Activated T-cell treated with anti-CD3 and anti-CD28 coated beads for 48 hours (primary cell): ENCODE measurements at regions not wholly inside any gene's neighbourhood (a gene's known extent, or its start where the extent isn't known, plus 50 kb on each side); places are given as distances from the start of the nearest gene placed in this dataset.

Experiments
- DNase-seq: peaks from one replicate; pipeline ENCODE4 v3.0.0-alpha.2; 2020; ENCODE audit warnings: low read depth

GRCh38 chr22:48675141-48675829 lies 1152.4 kb downstream of the BRD1 start:
- DNase-seq, result no peak

- DNase-seq, result no peak
Measured at GRCh38 chr22:48673806-48674500, 1153.7 kb downstream of the BRD1 start.

- no peak for DNase-seq
Measured at GRCh38 chr22:48672387-48672786, 1155.3 kb downstream of the BRD1 start.

GRCh38 chr22:48670731-48671130 lies 1156.9 kb downstream of the BRD1 start:
- no peak for DNase-seq

GRCh38 chr22:48669986-48670716 lies 1157.5 kb downstream of the BRD1 start:
- DNase-seq, result no peak

- no peak for DNase-seq
Measured at GRCh38 chr22:48669226-48669625, 1158.4 kb downstream of the BRD1 start.

- DNase-seq, result no peak
Measured at GRCh38 chr22:48667289-48667688, 1160.4 kb downstream of the BRD1 start.

GRCh38 chr22:48666620-48667019 lies 1161.1 kb downstream of the BRD1 start:
- no peak for DNase-seq

GRCh38 chr22:48665311-48665995 lies 1162.2 kb downstream of the BRD1 start:
- no peak for DNase-seq

- DNase-seq, result no peak
Measured at GRCh38 chr22:48664586-48664985, 1163.1 kb downstream of the BRD1 start.

- DNase-seq, result peak; percentile 2
Measured at GRCh38 chr22:48663297-48663696, 1164.4 kb downstream of the BRD1 start.

GRCh38 chr22:48662476-48663135 lies 1165.1 kb downstream of the BRD1 start:
- no peak for DNase-seq

- DNase-seq, result no peak
Measured at GRCh38 chr22:48661984-48662383, 1165.7 kb downstream of the BRD1 start.

GRCh38 chr22:48660790-48661740 lies 1166.6 kb downstream of the BRD1 start:
- no peak for DNase-seq

- DNase-seq, result no peak
Measured at GRCh38 chr22:48660104-48660789, 1167.4 kb downstream of the BRD1 start.

GRCh38 chr22:48659404-48659996 lies 1168.2 kb downstream of the BRD1 start:
- no peak for DNase-seq

GRCh38 chr22:48658871-48659270 lies 1168.8 kb downstream of the BRD1 start:
- DNase-seq, result no peak

GRCh38 chr22:48658246-48658645 lies 1169.4 kb downstream of the BRD1 start:
- no peak for DNase-seq

- no peak for DNase-seq
Measured at GRCh38 chr22:48654492-48654891, 1173.2 kb downstream of the BRD1 start.

GRCh38 chr22:48653929-48654328 lies 1173.7 kb downstream of the BRD1 start:
- DNase-seq, result no peak
